NCI-H146 (cell line): ENCODE measurements at regions not wholly inside any gene's neighbourhood (a gene's known extent, or its start where the extent isn't known, plus 50 kb on each side); places are given as distances from the start of the nearest gene placed in this dataset.

Experiments
- DNase-seq: peaks from one replicate; lab custom pipeline; 2025; lab: John Stamatoyannopoulos, UW

DNA sequence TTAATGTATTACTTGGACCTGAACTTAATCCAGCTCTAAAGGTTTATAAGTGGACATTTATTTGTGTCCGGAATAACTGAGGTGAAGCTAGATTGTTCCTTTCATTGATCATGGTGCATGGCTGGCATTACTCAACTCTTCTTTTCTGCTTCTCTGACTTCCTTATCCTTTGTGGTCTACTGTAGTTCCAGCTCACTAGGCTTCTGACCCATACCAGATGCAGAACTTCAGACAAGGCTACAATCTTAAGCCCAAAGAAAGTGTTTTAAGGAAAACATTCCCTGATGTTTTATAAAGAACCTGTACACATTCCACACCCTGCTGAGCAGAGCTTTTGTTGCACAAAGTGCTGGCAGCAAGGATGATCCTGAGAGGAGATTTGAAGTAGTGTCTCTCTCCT, 250.8 kb upstream of the TGFBR2 start:
- peak; percentile 23 for DNase-seq

DNA sequence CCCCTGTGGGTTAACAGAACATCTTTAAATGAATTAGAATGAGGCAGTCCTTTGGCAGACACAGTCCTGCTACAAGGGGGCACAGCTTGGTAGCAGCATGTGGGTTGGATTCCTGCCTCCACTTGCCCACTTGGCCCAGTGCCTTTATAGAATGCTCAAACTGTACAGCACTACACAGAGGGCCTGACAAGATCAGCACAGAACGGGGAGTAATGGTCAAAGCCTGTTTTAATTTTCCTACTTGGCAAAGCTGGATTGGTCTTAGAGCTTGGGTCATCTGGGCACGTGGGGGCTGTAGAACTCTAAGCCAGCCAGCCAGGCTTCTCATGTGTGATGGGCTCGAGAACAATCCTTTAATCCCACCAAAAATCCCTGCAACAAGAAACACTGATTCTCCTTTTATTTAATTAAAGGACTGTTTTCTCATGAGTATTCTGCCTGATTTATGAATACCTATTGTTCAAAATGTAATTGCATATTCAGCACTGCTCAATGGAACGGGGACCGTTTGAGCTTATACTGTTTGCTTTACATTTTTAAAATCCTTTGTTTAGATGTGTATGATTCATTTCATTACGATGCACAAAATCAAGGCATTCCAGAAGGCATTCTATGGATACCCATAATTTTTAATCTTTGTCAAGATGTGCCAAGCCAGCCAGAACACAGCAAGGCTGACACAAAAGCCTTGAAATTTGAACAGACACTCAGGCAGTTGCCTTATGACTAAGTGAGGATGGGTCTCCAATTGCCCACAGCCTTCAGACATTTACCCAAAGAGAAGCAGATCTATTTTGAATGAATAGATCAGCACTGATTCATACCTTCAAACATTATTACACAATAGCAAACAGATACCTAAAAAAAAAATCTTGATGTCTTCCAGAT, 249.3 kb upstream of the TGFBR2 start:
- DNase-seq, result no peak

DNA sequence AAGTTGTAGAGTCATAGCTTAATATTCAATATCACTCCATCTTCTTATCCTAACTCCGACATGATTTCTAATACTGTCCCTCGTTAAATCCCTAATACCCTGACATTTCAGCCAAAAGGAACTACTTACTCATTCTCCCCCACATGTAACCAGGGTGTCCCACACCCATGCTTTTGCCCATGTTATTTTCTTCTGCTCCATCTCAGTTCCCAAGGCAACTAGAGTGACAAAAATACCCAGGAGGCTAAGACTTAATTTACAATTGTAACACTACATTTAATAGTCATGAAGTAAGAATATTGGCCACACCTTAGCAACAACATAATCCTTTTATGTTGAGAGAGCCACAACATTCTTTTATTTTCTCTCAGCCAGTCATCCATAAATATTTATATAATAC, 248.5 kb upstream of the TGFBR2 start:
- DNase-seq, result no peak

DNA sequence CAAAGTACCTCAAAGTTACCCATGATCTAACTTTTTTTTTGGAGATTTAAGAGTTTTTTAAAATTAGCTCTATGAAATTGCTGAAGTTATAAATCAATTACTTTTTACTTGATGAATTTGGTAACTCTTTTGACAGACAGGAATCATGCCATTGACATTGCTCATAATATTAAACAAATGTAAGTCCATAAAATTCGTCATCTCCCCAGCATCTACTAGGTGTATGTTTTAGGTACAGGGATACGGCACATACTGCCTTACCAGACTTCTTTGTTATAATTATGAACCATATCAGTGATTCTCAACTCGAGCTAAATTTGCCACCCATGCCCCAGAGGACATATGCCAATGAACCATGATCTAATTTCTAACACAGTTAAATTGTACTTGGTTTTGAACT, 247.5 kb upstream of the TGFBR2 start:
- DNase-seq, result no peak

DNA sequence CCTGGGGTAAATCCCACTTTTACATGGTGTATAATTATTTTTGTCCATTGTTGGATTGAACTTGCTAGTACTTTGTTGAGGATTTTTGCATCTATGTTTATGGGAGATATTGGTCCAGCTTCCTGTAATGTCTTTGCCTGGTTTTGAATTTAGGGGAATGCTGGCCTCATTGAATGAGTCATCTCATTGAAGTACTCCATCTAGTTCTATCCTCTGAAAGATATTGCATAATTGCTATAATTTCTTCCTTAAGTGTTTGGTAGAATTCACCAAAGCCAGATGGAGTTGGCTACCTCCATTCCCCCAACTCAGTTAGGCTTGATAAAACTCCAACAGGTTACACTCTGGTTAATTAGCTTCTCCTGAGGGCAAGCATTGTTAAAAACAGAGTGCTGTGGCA, 237.4 kb upstream of the TGFBR2 start:
- no peak for DNase-seq

DNA sequence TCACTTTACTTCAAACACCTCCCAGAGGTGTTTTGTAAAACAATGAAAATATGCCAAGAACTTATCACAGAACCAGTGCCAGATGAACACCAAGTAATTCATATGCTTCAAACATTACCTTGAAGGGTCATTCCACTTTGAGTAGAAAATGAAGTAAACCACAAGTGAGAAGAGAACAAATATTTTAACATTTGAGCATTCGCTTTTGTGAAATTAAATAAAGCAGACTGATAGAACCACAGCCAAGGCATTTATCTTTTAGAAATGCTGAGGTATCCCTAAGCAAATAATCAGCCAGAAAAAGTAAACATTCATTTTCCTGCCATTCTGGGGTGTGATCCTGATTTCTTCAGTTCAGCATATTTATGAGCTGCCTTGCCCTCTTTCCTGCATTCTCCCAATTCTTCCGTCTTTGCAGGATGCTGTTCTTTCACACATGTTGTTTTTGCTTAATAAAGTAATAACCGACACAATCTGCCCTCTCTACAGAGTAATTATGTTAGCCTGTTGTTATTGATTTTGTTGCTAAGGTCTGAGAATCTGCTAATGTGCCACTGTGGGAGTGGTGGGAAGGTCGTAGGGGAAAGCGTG, 235.6 kb upstream of the TGFBR2 start:
- peak; percentile 44 for DNase-seq

DNA sequence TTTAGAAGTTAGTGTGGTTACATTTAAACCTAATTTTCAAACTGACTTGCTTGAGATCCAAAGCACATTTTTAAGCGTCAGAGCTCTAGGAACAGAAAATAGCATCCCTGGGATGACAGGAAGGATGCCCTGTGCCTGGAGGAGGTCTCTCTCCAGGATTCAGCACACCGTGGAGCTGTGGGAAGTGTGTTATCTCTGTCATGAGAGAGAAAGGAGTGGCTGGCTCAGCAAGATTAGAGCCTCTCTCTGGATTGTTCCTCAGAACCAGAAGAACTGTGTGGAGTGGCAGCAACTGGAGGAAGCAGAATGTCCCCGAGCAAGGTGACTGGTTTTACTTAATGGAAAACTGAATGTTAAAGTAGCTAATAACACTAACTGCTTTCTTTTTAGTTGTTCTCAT, 233.6 kb upstream of the TGFBR2 start:
- DNase-seq, result no peak

DNA sequence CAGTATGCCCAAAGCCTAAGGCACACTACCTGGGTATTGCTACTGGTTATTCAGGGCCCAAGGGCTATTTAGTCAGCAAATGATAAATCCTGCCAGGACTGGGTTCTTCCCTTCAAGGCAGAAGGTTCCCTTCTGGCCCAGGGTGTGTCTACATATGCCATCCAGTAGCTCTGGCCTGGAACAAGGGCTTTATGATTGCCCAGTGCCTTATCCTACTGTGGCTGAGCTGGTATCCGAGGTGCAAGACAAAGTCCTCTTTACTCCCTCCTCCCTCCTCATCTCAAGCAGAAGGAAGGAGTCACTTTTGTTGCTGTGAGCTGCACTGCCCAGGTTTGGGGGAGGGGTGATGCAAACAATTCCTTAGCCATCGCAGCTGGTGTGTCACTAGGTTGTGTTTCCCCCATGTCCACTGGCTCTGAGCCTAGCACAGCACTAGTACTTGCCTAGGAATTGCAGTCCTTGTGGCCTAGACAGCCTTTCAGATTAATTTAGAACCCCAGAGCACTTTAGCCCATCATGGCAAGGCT, 221.8 kb upstream of the TGFBR2 start:
- DNase-seq, result no peak

DNA sequence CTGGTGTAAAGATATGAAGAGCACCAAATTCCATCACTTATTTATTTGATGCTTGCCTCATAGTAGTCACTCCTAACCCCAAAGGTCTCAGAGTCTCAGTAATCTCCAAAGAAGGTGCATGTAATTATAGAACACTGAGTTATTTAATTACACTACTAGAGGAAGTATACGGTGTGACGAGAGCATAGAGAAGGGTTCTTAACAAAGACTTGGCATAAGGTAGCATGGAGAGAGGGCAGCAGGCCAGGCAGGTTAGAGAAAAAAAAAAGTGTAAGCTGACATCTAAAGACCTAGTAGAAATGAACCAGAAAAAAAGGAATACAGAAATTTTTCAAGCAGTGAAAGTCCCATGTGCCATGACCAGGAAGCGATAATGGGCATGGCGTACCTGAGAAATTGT, 213.3 kb upstream of the TGFBR2 start:
- no peak for DNase-seq

DNA sequence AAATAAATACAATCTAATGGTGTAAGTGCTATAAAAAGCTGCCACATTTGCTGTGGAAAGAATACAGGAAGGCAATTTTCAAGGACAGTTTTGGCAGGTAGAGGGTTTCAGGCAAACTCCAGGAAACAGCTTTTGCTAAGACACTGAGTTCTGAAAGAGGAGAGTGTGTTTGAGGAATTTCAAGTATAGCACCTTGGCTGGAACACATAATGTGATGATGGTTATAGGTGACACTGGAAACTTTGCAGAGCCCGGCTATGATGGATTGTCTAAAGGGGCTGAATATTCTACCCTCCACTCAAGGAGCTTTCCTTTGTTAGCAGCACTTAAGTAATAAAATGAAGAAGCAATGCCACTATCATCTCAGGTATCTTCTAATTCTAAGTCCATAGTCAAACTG, 209.4 kb upstream of the TGFBR2 start:
- DNase-seq, result no peak

DNA sequence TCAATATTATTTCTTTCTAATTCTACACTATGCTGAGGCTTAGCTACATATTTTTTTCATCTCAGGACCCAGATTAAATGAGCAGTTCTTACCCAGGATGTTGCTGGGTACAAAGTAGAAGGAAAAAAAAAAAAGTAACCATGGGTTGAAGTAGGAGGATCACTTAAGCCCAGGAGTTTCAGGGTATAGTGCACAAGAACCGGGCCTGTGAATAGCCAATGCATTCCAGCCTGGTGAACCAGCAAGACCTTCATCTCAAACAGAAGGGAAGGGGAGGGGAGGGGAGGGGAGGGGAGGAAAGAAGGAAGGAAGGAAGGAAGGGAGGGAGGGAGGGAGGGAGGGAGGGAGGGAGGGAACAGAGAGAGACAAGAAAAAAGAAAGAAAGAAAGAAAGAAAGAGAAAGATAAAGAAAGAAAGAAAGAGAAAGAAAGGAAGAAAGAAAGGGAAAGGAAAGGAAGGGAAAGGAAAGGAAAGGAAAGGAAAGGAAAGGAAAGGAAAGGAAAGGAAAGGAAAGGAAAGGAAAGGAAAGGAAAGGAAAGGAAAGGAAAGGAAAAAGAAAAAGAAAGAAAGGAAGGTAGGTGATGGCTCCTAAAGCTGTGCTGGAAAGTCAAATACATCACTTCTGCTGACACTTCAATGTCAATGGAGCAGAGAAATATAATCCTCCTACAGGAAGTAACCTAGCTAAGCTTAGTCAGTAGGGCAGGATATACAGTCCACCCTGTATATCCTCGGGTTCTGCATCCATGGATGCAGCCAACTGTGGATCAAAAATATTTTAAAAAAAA, 206.8 kb upstream of the TGFBR2 start:
- no peak for DNase-seq

DNA sequence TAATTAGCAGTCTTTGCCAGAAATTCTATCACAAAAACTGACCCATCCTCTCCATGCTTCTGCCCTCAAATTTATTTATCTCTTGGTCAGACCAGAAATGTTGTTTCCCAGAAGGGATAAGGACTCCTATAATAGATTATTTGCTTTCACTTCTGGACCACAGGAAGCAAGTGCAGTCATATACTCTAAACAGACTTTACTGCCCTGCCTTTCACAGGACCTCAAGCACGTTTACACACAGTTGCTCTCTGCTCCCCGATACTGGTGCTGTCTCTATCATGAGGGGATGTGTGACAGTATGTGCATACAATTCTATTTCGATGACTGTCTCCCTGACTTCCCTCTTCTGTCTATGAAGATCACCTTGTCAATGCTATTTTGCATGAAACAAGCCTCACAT, 205.5 kb upstream of the TGFBR2 start:
- DNase-seq, result no peak

DNA sequence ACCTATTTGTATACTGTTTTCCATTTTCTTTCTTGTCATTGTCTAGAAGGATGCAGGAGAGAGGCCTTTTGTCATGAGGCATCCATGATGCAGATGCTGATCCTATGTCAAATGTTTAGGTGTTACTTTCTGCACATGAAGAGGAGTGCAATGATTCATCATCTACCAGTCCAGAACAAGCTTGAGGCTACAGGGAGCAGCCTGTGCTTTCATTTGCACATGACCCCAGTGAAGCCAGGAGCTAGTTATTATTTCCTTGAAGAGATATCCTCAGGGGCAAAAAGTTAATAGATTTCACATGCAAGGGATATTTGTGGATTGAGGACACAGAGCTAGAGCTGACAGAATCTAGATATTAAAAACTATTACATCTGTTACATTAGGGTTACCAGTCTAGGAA, 204.4 kb upstream of the TGFBR2 start:
- DNase-seq, result no peak

DNA sequence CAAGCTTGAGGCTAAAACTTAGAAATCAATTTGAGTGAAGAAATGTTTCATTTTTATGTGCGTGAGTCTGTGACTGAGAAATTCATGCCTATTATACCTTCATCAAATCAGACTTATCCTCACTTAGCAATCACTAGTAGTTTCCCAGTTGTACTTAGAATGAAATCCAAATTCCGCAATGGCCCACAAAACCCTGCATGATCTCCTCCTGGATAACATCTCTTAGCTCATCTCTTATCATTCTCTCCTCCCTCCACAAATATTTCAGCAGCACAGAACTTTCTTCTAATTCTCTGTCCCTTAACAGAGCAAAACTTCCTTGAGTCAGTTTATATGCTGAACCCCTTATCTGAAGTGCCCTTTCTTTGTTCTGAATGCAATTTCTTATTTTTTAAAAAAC, 198.8 kb upstream of the TGFBR2 start:
- DNase-seq, result no peak

DNA sequence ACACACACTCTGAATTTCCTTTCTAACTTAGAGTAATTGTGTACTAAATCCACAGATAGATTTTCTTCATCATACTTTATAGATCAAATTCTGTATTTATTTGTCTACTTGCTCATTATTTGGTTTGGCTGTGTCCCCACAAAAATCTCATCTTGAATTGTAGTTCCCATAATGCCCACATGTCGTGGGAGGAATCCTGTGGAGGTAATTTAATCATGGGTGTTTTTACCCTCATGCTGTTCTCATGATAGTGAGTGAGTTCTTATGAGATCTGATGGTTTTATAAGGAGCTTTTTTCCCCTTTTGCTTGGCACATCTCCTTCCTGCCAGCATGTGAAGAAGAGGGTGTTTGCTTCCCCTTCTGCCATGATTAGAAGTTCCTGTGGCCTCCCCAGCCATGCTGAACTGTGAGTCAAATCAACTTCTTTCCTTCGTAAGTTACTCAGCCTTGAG, 198.3 kb upstream of the TGFBR2 start:
- DNase-seq, result no peak

DNA sequence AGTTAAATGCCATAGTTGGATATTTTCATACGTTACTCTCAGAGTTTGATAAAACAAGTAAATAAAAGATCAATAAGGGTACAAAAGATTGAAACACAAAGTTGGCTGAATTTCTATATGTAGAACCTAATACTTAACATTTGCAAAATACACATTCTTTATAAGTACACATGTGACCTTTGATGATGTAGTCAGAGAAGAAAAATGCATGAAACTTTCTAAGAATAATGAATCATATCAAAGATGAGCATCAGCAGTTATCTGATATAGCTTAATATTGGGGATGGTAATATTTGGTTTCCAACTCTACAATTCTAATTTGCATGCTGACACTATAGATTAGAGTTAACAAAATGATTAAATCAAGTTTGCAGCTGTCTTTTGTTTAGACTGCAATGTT, 188.0 kb upstream of the TGFBR2 start:
- no peak for DNase-seq

DNA sequence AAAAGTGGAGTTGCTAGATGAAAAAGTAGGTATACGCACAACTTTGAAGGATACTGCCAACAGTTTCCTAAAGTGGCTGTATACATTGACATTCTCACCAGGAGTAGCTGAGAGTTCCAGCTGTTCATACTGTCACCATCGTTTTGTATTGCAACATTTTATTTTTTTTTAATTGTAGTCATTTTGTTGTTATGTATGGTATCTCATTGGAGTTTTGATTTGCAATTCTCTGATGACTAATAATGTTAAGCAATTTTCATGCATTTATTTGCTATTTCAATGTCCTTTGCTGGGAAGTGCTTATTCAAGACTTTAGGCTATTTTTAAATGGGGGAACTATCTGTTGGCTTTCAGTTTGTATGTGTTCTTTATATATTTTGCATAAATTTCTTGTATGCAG, 185.1 kb upstream of the TGFBR2 start:
- DNase-seq, result no peak

DNA sequence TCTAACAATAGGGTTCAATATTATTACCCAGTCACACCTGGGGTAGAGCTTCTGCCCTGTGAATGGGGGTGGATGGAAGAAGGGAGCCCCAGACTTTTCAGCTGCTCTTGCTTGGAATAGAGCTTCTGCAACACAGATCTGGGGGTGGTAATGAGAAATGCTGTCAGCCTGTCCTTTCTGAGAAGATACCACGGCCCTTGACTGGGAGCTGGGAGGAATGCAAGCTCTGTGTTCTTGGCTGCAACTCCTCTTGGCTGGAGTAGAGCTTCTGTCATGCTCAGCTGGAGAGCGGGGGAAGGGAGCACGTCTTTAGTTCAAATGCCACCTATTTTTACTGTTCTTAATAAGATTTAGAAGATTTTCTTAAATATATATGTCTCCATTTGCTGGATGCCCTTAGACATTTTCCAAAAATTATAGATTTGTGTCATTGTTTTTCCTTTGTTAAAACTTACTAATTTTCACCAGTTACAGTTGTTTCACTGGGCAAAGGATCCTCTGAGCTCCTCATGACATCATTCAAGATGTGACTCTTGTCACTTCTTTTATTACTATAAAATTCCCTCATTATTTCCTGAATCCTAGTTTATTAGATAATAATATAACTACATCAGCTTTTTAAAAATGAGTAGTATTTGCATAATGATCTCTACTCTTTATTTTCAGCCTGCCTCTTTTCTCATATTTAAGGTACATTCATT, 180.0 kb upstream of the TGFBR2 start:
- DNase-seq, result no peak

DNA sequence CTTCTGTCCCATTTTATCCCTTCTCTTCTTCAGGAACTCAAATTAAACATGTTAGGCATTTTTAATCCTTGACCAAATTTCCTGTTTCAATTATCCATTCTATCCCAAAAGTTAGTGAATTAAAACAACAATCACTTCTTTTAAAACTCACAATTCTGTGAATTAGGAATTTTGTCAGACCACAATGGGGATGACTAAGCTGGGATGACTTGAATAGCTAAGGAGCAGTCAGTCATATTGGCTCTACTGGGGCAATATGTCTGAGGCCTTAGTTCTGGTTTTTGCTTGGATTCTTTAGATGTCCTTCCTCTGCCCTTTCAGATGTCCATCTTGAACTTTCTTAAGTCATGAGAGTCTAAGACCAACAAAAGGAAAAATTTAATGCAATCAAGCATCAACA, 178.2 kb upstream of the TGFBR2 start:
- DNase-seq, result no peak

DNA sequence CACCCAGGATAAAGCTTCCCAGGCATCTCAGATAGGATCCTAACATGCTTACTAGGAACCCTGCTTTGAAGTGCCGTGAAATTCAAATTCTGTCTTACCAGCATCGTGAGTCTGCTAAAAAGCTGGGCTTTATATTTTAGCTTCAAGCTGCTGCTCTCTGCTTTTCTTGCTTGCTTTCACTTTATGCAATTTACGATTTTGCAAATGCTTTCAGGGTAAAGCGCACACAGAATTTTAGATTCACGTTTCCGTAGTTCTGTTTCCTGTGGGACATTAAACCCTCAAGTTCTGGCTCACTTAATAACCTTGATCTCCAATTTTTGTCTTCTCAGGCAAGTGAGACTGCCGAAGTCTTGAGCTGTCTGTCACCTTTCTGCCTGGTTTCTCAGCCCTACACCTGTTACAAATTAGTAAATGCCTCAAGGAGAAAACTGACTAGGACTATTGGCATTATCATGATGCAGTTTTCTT, 170.5 kb upstream of the TGFBR2 start:
- DNase-seq, result no peak

DNA sequence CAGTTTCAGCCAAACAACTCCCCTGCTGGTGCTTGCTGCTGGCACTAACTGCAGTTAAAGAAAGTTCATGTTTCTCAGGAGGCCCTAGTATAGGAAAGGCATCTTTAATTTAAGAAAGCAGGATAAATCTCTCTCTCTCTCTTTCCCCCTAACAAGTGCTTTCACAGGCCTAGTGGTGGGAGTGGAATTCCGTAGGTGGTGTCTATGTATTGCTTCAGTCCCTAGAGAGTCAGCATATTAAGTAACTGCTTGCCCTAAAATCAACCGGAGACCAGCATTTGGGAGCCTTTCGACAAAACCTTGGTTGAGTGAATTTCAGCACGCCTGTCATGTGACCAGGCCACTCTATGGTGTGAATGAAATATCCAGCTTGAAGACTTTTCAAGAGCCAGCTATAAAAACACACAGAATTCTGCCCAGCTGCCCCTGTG, 169.2 kb upstream of the TGFBR2 start:
- no peak for DNase-seq

DNA sequence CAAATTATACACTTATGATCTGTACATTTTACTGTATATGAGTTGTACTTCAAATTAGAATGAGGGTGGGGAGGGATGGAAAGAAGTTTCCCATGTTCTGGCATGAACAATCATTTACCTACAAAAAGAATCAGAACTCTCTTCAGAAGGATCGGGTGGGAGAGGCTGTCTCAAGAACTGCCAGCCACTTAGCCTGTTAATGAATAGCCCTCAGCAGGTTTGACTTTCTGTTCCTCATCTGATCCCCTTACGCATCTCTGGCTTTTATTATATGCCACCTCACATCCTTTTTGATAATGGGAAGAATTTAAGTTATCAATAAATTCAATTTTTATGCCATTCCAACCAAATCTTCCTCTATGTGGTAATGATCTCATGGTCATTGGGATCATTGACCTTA, 168.3 kb upstream of the TGFBR2 start:
- no peak for DNase-seq
